ENCODE measurements at regions not wholly inside any gene's neighbourhood (a gene's known extent, or its start where the extent isn't known, plus 50 kb on each side); places are given as distances from the start of the nearest gene placed in this dataset.

DNA sequence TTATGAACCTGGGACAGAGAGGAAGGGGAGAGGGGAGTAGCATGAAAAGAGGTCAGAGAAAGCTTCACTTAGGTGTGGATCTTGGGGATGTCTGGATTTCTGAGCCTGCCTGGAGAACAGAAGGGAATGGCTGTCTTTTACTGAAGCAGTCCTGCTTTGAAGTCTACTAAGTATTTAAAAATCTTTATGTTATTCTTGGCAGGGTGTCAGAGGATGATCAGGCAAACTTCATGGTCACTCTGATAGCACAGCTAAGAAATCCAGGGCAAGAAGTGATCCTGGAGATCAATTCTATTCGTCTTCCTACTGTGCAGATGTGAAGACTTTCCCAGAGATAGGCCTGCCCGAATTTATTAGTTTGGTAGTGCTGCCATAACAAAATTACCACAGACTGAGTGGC is 464.4 kb upstream of the BOD1L1 start:
- TF ChIP-seq, protein P1, sequence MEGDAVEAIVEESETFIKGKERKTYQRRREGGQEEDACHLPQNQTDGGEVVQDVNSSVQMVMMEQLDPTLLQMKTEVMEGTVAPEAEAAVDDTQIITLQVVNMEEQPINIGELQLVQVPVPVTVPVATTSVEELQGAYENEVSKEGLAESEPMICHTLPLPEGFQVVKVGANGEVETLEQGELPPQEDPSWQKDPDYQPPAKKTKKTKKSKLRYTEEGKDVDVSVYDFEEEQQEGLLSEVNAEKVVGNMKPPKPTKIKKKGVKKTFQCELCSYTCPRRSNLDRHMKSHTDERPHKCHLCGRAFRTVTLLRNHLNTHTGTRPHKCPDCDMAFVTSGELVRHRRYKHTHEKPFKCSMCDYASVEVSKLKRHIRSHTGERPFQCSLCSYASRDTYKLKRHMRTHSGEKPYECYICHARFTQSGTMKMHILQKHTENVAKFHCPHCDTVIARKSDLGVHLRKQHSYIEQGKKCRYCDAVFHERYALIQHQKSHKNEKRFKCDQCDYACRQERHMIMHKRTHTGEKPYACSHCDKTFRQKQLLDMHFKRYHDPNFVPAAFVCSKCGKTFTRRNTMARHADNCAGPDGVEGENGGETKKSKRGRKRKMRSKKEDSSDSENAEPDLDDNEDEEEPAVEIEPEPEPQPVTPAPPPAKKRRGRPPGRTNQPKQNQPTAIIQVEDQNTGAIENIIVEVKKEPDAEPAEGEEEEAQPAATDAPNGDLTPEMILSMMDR (IDR thresholded peaks at IDR 0.05; ENCODE audit: low read depth, low read length) = no peak
- DNase-seq (ENCODE audit: low read depth, low spot score) = no peak

DNA sequence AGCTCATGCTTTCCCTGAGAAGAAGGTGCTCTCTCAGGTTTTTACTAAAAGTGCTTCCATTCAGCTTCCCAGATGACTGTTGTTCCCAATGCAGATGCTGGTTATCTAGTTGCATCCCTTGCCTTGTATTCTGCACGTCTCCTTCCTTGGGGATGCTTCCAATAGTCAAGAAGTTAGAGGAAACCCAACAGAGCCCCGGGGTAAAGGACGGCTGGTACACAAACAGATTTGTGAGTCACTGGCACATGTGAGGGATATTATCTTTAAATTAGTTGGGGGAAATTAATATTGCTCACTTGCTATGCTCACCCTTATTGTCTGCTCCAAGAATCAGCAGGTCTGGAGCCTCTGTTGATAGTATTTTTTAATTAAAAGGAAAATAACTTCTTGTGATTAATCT is 465.2 kb upstream of the BOD1L1 start:
- H3K9me3 ChIP-seq (ENCODE audit: control insufficient read depth, insufficient read depth, low read length) = no peaks in the 10 kb centered on the region; the same call in 1 of the 2 replicates
- no peak for DNase-seq (ENCODE audit: low read depth, low spot score)
- TF ChIP-seq, protein P1 (IDR thresholded peaks at IDR 0.05; ENCODE audit: low read depth, low read length) = no peak
- H3K27ac ChIP-seq (ENCODE audit: low read depth, low read length) = no peak overlapping the region
- ChIA-PET POLR2A (no interaction called here), CTCF (no interaction called here)
- no peak overlapping the region for H3K4me3 ChIP-seq (ENCODE audit: low read depth, low read length)
- H3K27me3 ChIP-seq (ENCODE audit: control insufficient read depth, insufficient read depth, low read length) = no peaks in the 10 kb centered on the region

More for the DNA sequence above, 464.4 kb upstream of the BOD1L1 start:
- no peak overlapping the region for H3K27ac ChIP-seq (ENCODE audit: low read depth, low read length)
- no peaks in the 10 kb centered on the region for H3K27me3 ChIP-seq (ENCODE audit: control insufficient read depth, insufficient read depth, low read length)
- ChIA-PET POLR2A (no interaction called here), CTCF (no interaction called here)
- H3K9me3 ChIP-seq (ENCODE audit: control insufficient read depth, insufficient read depth, low read length) = no peaks in the 10 kb centered on the region; the same call in 1 of the 2 replicates
- no peak overlapping the region for H3K4me3 ChIP-seq (ENCODE audit: low read depth, low read length)

DNA sequence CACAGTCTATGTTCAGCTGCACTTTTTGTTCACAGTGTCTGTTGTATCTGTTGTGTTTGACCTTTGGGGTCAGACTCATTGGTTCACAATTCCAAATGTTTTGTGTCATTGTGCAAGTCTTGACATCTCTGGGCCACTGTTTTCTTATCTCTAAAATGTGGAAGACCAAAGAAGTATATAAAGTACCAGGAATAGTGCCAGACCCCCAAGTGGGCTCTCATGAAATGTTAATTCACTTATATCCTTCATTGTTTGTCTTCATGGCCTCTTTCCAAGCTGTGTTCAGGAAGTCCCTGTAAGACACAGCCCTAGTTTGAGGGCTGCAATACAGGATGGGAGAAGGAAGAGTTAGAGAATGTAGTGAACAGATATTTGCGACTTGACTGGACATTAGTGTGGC is 468.3 kb upstream of the BOD1L1 start:
- TF ChIP-seq, protein P1 (IDR thresholded peaks at IDR 0.05; ENCODE audit: low read depth, low read length) = no peak
- Histone ChIP-seq H3K27ac (ENCODE audit: low read depth, low read length) (no peak overlapping the region), H3K27me3 (ENCODE audit: control insufficient read depth, insufficient read depth, low read length) (no peaks in the 10 kb centered on the region), H3K9me3 (ENCODE audit: control insufficient read depth, insufficient read depth, low read length) (no peaks in the 10 kb centered on the region; the same call in 1 of the 2 replicates), H3K4me3 (ENCODE audit: low read depth, low read length) (no peak overlapping the region)
- POLR2A ChIA-PET = no interaction called here
- no peak for DNase-seq (ENCODE audit: low read depth, low spot score)
- CTCF ChIA-PET = no interaction called here

DNA sequence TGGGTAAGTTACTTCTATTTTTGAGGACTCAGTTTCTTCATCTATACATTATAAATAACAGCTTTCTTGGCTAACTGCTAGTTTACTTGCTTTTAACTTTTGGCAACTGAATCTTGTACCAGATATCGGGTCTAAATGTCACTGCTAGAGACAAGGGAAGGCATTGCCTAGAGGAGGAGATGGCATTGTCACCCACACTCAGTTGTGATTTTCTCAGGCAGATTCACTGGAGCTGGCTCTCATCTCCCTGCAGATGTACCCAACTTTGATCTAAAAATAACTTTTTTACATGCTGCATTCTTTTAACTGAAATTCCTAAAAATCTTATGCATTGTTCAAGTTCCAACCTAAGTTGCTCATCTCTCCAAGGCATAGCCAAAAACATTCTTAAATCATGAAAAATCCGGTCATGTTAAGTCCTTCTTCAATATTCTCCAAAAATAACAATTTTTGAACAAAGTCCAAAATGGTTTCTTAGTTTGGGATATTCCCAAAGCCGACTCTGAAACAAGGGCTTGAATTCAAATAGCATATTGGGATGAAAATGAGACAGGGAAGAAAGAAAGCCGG is 469.0 kb upstream of the BOD1L1 start:
- TF ChIP-seq, protein P1 (IDR thresholded peaks at IDR 0.05; ENCODE audit: low read depth, low read length) = no peak
- POLR2A ChIA-PET = no interaction called here

DNA sequence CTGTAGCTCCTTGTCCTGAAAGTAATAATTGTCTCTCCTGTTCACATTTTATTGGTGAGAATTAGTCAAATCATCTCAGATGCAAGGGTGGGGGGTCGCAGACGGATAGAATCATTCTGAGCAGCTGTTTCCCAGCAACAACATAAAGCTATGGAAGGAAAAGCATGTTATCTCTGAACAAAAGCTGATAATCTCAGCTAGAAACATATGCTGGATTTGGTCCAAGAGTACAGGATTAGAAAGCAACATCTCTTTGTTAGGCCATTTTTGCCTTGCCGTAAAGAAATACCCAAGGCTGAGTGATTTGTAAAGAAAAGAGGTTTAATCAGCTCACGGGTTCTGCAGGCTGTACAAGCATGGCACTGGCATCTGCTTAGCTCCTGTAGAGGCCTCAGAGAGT is 472.8 kb upstream of the BOD1L1 start:
- DNase-seq (ENCODE audit: low read depth, low spot score) = no peak

More for the DNA sequence above, 469.0 kb upstream of the BOD1L1 start:
- CTCF ChIA-PET = no interaction called here
- Histone ChIP-seq H3K9me3 (ENCODE audit: control insufficient read depth, insufficient read depth, low read length) (no peaks in the 10 kb centered on the region; the same call in 1 of the 2 replicates), H3K27me3 (ENCODE audit: control insufficient read depth, insufficient read depth, low read length) (no peaks in the 10 kb centered on the region), H3K27ac (ENCODE audit: low read depth, low read length) (peak overlapping the region; percentile 25), H3K4me3 (ENCODE audit: low read depth, low read length) (no peak overlapping the region)
- DNase-seq (ENCODE audit: low read depth, low spot score) = peak; percentile 34

More for the DNA sequence above, 472.8 kb upstream of the BOD1L1 start:
- ChIA-PET POLR2A (no interaction called here), CTCF (interaction anchor here (0.9 kb wide), 1 partner anchor 447 kb away, joined by 3 read pairs; no protein-coding TSS in a partner anchor)
- TF ChIP-seq, protein P1 (IDR thresholded peaks at IDR 0.05; ENCODE audit: low read depth, low read length) = no peak
- Histone ChIP-seq H3K4me3 (ENCODE audit: low read depth, low read length) (no peak overlapping the region), H3K9me3 (ENCODE audit: control insufficient read depth, insufficient read depth, low read length) (no peaks in the 10 kb centered on the region), H3K27me3 (ENCODE audit: control insufficient read depth, insufficient read depth, low read length) (no peaks in the 10 kb centered on the region), H3K27ac (ENCODE audit: low read depth, low read length) (no peak overlapping the region)
